GM23338 (cell line): ENCODE measurements at regions not wholly inside any gene's neighbourhood (a gene's known extent, or its start where the extent isn't known, plus 50 kb on each side); places are given as distances from the start of the nearest gene placed in this dataset.

Source experiments
- ATAC-seq: fragments of 200-7000 bp; cut with Tn5 transposase; 3 replicates; pipeline ENCODE4 v1.9.1; 2020
- DNase-seq: peaks from one replicate; pipeline ENCODE4 v3.0.0-alpha.2; 2015; ENCODE audit warnings: low spot score
- H2AFZ ChIP-seq: fragments of 200-600 bp; sonication (generic); 2 replicates; pipeline ENCODE4 v1.8.0; 2016; ENCODE audit warnings: antibody characterized with exemption, mild to moderate bottlenecking, moderate library complexity
- H3F3A ChIP-seq: fragments of 200-600 bp; sonication (generic); replicated peaks from 2 replicates; pipeline ENCODE4 v1.8.0; 2017; ENCODE audit warnings: antibody characterized with exemption, mixed run types, low read depth
- H3K27ac ChIP-seq: fragments of 200-600 bp; sonication (generic); 2 replicates; pipeline ENCODE4 v1.6.1; 2016; ENCODE audit warnings: low read depth
- H3K27me3 ChIP-seq: fragments of 200-600 bp; sonication (generic); 2 replicates; pipeline ENCODE4 v1.8.0; 2016; ENCODE audit warnings: mild to moderate bottlenecking, mixed run types, moderate library complexity; ENCODE audit not compliant: insufficient read depth
- H3K36me3 ChIP-seq: fragments of 200-600 bp; sonication (generic); 2 replicates; pipeline ENCODE4 v1.8.0; 2016; ENCODE audit warnings: mild to moderate bottlenecking; ENCODE audit not compliant: insufficient read depth
- H3K4me1 ChIP-seq: fragments of 200-600 bp; sonication (generic); 2 replicates; pipeline ENCODE4 v1.8.0; 2016; ENCODE audit warnings: mild to moderate bottlenecking, moderate library complexity; ENCODE audit not compliant: insufficient read depth
- H3K4me2 ChIP-seq: fragments of 200-600 bp; sonication (generic); 2 replicates; pipeline ENCODE4 v1.7.1; 2017; ENCODE audit warnings: mixed run types
- H3K4me3 ChIP-seq: fragments of 200-600 bp; sonication (generic); 2 replicates; pipeline ENCODE4 v1.6.1; 2016; ENCODE audit warnings: mixed run types
- H3K79me2 ChIP-seq: fragments of 200-600 bp; sonication (generic); replicated peaks from 2 replicates; pipeline ENCODE4 v1.8.0; 2017; ENCODE audit warnings: mild to moderate bottlenecking; ENCODE audit not compliant: insufficient read depth
- H3K9me2 ChIP-seq: fragments of 200-600 bp; sonication (generic); 2 replicates; pipeline ENCODE4 v1.8.0; 2017; ENCODE audit not compliant: insufficient read depth
- H4K20me1 ChIP-seq: fragments of 200-600 bp; sonication (generic); replicated peaks from 2 replicates; pipeline ENCODE4 v1.8.0; 2017; ENCODE audit warnings: mild to moderate bottlenecking; ENCODE audit not compliant: insufficient read depth
- H3K27ac Mint-ChIP-seq: 2 replicates; pipeline ENCODE4 v1.8.0; 2020; ENCODE audit warnings: inconsistent platforms, mild to moderate bottlenecking, moderate library complexity, mixed read lengths
- H3K27me3 Mint-ChIP-seq: 3 replicates; pipeline ENCODE4 v1.8.0; 2022; ENCODE audit warnings: low read depth, mild to moderate bottlenecking, moderate library complexity, mixed read lengths, inconsistent platforms; ENCODE audit not compliant: insufficient read depth, poor library complexity
- H3K36me3 Mint-ChIP-seq: 3 replicates; pipeline ENCODE4 v1.8.0; 2021; ENCODE audit warnings: low read depth, mild to moderate bottlenecking, inconsistent platforms, moderate library complexity, mixed read lengths
- H3K4me1 Mint-ChIP-seq: 3 replicates; pipeline ENCODE4 v1.8.0; 2020; ENCODE audit warnings: mild to moderate bottlenecking, inconsistent platforms, mixed read lengths
- H3K4me3 Mint-ChIP-seq: 3 replicates; pipeline ENCODE4 v1.8.0; 2021; ENCODE audit warnings: moderate library complexity, mild to moderate bottlenecking, inconsistent platforms, mixed read lengths
- H3K9me3 Mint-ChIP-seq: 3 replicates; pipeline ENCODE4 v1.8.0; 2020; ENCODE audit warnings: moderate library complexity, mild to moderate bottlenecking, inconsistent platforms, mixed read lengths
- CREB1 ChIP-seq: fragments of 250-450 bp; sonication (Bioruptor Pico); IDR thresholded peaks from 2 replicates; pipeline ENCODE4 v1.5.0; 2020; ENCODE audit warnings: low read depth, mild to moderate bottlenecking, moderate library complexity
- EZH2 ChIP-seq: fragments of 200-600 bp; sonication (generic); IDR thresholded peaks from one replicate; pipeline ENCODE4 v1.8.0; 2017; ENCODE audit warnings: antibody characterized with exemption, mild to moderate bottlenecking, low read depth; ENCODE audit not compliant: unreplicated experiment
- EZH2phosphoT487 ChIP-seq: fragments of 200-600 bp; sonication (generic); IDR thresholded peaks from one replicate; pipeline ENCODE4 v1.8.1; 2018; ENCODE audit warnings: antibody characterized with exemption; ENCODE audit not compliant: unreplicated experiment
- NANOG ChIP-seq: IDR thresholded peaks from 2 replicates; pipeline ENCODE4 v1.6.1; 2016; ENCODE audit warnings: antibody characterized with exemption, borderline replicate concordance
- POLR2AphosphoS5 ChIP-seq: IDR thresholded peaks from 2 replicates; pipeline ENCODE4 v1.6.1; 2016; ENCODE audit warnings: antibody characterized with exemption, low read depth
- STAT1 ChIP-seq: IDR thresholded peaks from one replicate; pipeline ENCODE4 v1.6.1; 2016; ENCODE audit warnings: antibody characterized with exemption; ENCODE audit not compliant: unreplicated experiment
- ZNF114 ChIP-seq: fragments of 250-450 bp; sonication (Bioruptor Pico); IDR thresholded peaks from 2 replicates; pipeline ENCODE4 v1.5.0; 2020; ENCODE audit warnings: mild to moderate bottlenecking, moderate library complexity
- ZNF331 ChIP-seq: fragments of 250-450 bp; sonication (Bioruptor Pico); IDR thresholded peaks from 2 replicates; pipeline ENCODE4 v1.5.0; 2020; ENCODE audit warnings: low read depth, mild to moderate bottlenecking, moderate library complexity
- TF ChIP-seq, protein P1 (sequence below): IDR thresholded peaks from 2 replicates; pipeline ENCODE4 v1.6.1; 2016; ENCODE audit warnings: antibody characterized with exemption
- TF ChIP-seq, protein P2 (sequence below), 2 experiments: fragments of 200-600 bp in 1 of 2; sonication (generic) in 1 of 2; conservative IDR thresholded peaks; 2 replicates each; pipeline versions ENCODE4 v1.5.1 to v1.6.1; 2016 to 2017; ENCODE audit warnings: antibody characterized with exemption in 2 of 2, low read depth in 2 of 2, mild to moderate bottlenecking in 2 of 2, moderate library complexity in 1 of 2

DNA sequence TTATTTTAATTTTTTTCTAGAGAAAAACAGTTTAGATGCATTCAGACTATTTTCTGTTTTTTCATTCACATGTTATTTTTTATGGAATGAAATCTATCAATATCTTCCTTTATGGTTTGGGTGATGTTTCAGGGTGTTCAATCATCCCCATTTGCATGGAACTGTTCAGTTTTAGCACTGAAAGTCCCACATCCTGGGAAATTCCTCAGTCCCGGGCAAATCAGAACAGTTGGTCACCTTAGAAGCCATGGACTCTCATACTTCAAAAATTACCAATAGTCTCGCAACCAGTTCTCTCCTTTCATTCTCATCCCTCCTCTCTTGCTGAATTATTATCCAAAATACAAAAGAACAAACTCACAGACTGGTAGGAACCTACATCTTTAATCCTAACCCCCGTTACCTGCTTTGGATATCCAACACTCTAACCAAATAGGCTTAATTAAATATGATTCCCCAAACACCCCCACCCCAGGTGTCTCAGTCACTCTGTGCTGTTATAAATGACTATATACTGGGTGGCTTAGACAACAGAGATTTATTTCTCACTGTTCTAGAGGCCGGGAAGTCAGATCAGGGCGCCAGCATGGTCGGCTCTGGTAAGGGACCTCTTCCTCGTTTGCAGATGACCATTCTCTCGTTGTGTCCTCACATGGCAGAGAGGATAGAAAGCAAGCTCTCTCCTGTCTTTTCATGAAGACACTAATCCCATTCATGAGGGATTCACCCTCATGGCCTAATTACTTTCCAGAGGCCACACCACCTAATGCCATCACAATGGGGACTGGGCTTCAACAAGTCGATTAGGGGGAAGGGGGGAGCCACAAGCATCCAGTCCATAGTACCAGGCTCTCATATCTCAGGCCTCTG, 57.7 kb upstream of the SLC1A4 start:
- no peak overlapping the region for H3K4me3 ChIP-seq
- H3F3A ChIP-seq: no peaks in the 10 kb centered on the region
- no peak overlapping the region for H3K4me3 Mint-ChIP-seq
- H3K9me3 Mint-ChIP-seq: peaks cover 16% of the 10 kb centered on the region
- H3K79me2 ChIP-seq: no peaks in the 10 kb centered on the region
- peaks cover 5% of the 10 kb centered on the region for H3K27me3 Mint-ChIP-seq
- H3K36me3 ChIP-seq: no peaks in the 10 kb centered on the region; the same call in 1 of the 2 replicates
- no peak overlapping the region for H2AFZ ChIP-seq
- no peaks in the 10 kb centered on the region for H3K27me3 ChIP-seq
- no peak overlapping the region for H3K4me2 ChIP-seq
- ATAC-seq: no peak
- H3K4me1 ChIP-seq: no peaks in the 10 kb centered on the region
- H3K36me3 Mint-ChIP-seq: peaks cover 19% of the 10 kb centered on the region
- H3K4me1 Mint-ChIP-seq: no peaks in the 10 kb centered on the region
- no peak overlapping the region for H3K27ac Mint-ChIP-seq
- no peak for TF ChIP-seq EZH2
- no peak overlapping the region for H3K27ac ChIP-seq
- no peak for DNase-seq
- no peaks in the 10 kb centered on the region for H4K20me1 ChIP-seq
- peaks cover 3% of the 10 kb centered on the region; the same call in 1 of the 2 replicates for H3K9me2 ChIP-seq

- no peak overlapping the region for H3K4me3 ChIP-seq
- H3K27me3 ChIP-seq: no peaks in the 10 kb centered on the region
- peaks cover 16% of the 10 kb centered on the region for H3K36me3 Mint-ChIP-seq
- H3K9me2 ChIP-seq: peaks cover 3% of the 10 kb centered on the region; the same call in 1 of the 2 replicates
- no peak overlapping the region for H2AFZ ChIP-seq
- no peak for DNase-seq
- H3K9me3 Mint-ChIP-seq: peaks cover 10% of the 10 kb centered on the region
- no peaks in the 10 kb centered on the region for H3K4me1 ChIP-seq
- no peaks in the 10 kb centered on the region for H3F3A ChIP-seq
- TF ChIP-seq STAT1 (no peak), ZNF331 (CRISPR knock-in tag) (no peak), EZH2phosphoT487 (no peak), EZH2 (no peak)
- TF ChIP-seq, protein P1, sequence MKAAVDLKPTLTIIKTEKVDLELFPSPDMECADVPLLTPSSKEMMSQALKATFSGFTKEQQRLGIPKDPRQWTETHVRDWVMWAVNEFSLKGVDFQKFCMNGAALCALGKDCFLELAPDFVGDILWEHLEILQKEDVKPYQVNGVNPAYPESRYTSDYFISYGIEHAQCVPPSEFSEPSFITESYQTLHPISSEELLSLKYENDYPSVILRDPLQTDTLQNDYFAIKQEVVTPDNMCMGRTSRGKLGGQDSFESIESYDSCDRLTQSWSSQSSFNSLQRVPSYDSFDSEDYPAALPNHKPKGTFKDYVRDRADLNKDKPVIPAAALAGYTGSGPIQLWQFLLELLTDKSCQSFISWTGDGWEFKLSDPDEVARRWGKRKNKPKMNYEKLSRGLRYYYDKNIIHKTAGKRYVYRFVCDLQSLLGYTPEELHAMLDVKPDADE: no peak
- 0 out of 3 replicates have a peak, but pooled peaks cover 2% of the 10 kb centered on the region for H3K4me1 Mint-ChIP-seq
- peaks cover 5% of the 10 kb centered on the region for H3K27me3 Mint-ChIP-seq
- no peak overlapping the region for H3K4me3 Mint-ChIP-seq
- H3K36me3 ChIP-seq: no peaks in the 10 kb centered on the region; the same call in 1 of the 2 replicates
- H3K27ac Mint-ChIP-seq: no peak overlapping the region
- H3K79me2 ChIP-seq: no peaks in the 10 kb centered on the region
- H3K4me2 ChIP-seq: no peak overlapping the region
- no peaks in the 10 kb centered on the region for H4K20me1 ChIP-seq
- no peak overlapping the region for H3K27ac ChIP-seq
- no peak for ATAC-seq
Measured at GRCh38 chr2:64932116-64932370, 57.2 kb upstream of the SLC1A4 start.

DNA sequence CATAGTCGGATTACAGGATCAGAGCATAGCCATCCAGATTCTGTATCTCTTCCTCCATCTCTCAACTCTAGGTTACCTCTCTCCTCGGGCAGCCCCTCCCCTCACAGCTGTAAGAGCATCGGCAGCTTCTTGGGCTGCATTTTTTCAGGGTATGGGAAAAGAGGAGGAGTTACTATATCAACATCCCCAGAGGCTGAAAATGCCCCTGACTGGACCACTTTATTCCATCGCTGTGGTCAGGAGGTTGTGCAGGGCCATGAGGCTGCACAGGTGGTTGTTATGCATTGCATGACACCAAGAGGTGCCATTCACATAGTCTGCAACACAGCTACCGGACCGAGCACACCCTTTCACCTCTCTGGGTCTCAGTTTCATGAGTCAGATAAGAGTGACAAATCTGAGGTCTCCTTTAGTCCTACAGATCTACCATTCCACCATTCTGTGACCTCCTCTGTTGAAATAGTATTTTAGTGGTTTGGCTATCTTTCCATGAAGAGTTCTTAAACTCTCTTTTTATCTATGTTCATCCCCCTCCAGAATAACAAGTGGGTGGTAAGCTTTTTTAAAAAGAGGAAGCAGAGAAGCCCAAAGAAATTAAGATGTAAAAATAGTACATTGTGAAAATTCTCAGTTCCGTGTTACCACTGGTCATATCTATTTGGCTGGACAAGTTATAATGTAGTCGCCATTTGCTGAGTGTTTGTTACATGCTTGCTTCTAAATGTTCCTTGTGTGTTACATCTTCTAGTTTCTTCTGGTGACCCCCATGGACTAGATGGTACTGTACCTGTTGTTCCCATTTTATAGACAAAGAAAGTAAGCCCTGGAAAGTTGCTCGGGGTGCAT, 56.6 kb upstream of the SLC1A4 start:
- Histone ChIP-seq H4K20me1 (no peaks in the 10 kb centered on the region), H3K27ac (no peak overlapping the region), H2AFZ (no peak overlapping the region), H3K79me2 (no peaks in the 10 kb centered on the region), H3F3A (no peaks in the 10 kb centered on the region), H3K4me1 (0 out of 2 replicates have a peak, but pooled peaks cover 2% of the 10 kb centered on the region), H3K4me3 (no peak overlapping the region), H3K9me2 (peaks cover 3% of the 10 kb centered on the region; the same call in 1 of the 2 replicates), H3K4me2 (no peak overlapping the region), H3K27me3 (no peaks in the 10 kb centered on the region), H3K36me3 (no peaks in the 10 kb centered on the region)
- ATAC-seq (no peak), DNase-seq (no peak)
- Mint-ChIP-seq H3K27me3 (peaks cover 4% of the 10 kb centered on the region), H3K36me3 (peaks cover 10% of the 10 kb centered on the region; the same call in 2 of the 3 replicates), H3K4me1 (0 out of 3 replicates have a peak, but pooled peaks cover 3% of the 10 kb centered on the region), H3K9me3 (peaks cover 4% of the 10 kb centered on the region), H3K27ac (no peak overlapping the region), H3K4me3 (no peak overlapping the region)
- TF ChIP-seq POLR2AphosphoS5 (no peak), STAT1 (no peak), ZNF114 (CRISPR knock-in tag) (no peak), EZH2 (no peak), NANOG (no peak), CREB1 (CRISPR knock-in tag) (no peak)
- TF ChIP-seq, protein P2, sequence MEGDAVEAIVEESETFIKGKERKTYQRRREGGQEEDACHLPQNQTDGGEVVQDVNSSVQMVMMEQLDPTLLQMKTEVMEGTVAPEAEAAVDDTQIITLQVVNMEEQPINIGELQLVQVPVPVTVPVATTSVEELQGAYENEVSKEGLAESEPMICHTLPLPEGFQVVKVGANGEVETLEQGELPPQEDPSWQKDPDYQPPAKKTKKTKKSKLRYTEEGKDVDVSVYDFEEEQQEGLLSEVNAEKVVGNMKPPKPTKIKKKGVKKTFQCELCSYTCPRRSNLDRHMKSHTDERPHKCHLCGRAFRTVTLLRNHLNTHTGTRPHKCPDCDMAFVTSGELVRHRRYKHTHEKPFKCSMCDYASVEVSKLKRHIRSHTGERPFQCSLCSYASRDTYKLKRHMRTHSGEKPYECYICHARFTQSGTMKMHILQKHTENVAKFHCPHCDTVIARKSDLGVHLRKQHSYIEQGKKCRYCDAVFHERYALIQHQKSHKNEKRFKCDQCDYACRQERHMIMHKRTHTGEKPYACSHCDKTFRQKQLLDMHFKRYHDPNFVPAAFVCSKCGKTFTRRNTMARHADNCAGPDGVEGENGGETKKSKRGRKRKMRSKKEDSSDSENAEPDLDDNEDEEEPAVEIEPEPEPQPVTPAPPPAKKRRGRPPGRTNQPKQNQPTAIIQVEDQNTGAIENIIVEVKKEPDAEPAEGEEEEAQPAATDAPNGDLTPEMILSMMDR (conservative IDR thresholded peaks at IDR 0.05; ENCODE audit: low read depth in 2 of 2): no peak
- TF ChIP-seq, protein P1: no peak
